Dedifferentiated amniotic fluid mesenchymal stem cell (primary cell): ENCODE measurements at regions not wholly inside any gene's neighbourhood (a gene's known extent, or its start where the extent isn't known, plus 50 kb on each side); places are given as distances from the start of the nearest gene placed in this dataset.
"Not testable (repeated sequence)": the region's sequence is repeated elsewhere in the genome, so short reads cannot be mapped to it uniquely, and the experiment has no call there.

Source experiments
- DNase-seq: peaks from one replicate; pipeline ENCODE4 v3.0.0-alpha.2; 2016; ENCODE audit errors: extremely low spot score

GRCh38 chr6:51321477-51321876, 502.8 kb downstream of the TFAP2B start:
- DNase-seq, result not testable (repeated sequence)

GRCh38 chr6:51322505-51322904, 503.8 kb downstream of the TFAP2B start:
- no peak for DNase-seq

- DNase-seq, result no peak
These were observed 504.4 kb downstream of the TFAP2B start for GRCh38 chr6:51323056-51323455.

- DNase-seq, result no peak
These were observed 512.3 kb downstream of the TFAP2B start for GRCh38 chr6:51330971-51331370.

GRCh38 chr6:51335543-51335942, 516.9 kb downstream of the TFAP2B start:
- DNase-seq, result no peak

- DNase-seq, result no peak
These were observed 517.5 kb downstream of the TFAP2B start for GRCh38 chr6:51336185-51336584.

- DNase-seq, result no peak
These were observed 518.6 kb downstream of the TFAP2B start for GRCh38 chr6:51337277-51337676.

- no peak for DNase-seq
These were observed 520.4 kb downstream of the TFAP2B start for GRCh38 chr6:51339108-51339507.

GRCh38 chr6:51339728-51340127, 521.1 kb downstream of the TFAP2B start:
- DNase-seq, result no peak

- no peak for DNase-seq
These were observed 523.7 kb downstream of the TFAP2B start for GRCh38 chr6:51342393-51342792.

- DNase-seq, result no peak
These were observed 531.2 kb downstream of the TFAP2B start for GRCh38 chr6:51349857-51350256.

- no peak for DNase-seq
These were observed 531.7 kb downstream of the TFAP2B start for GRCh38 chr6:51350308-51350904.

GRCh38 chr6:51352506-51353029, 533.9 kb downstream of the TFAP2B start:
- DNase-seq, result no peak

- no peak for DNase-seq
These were observed 541.6 kb downstream of the TFAP2B start for GRCh38 chr6:51360287-51360686.

GRCh38 chr6:51365566-51365965, 546.9 kb downstream of the TFAP2B start:
- DNase-seq, result no peak

GRCh38 chr6:51369485-51369884, 550.8 kb downstream of the TFAP2B start:
- no peak for DNase-seq

- DNase-seq, result no peak
These were observed 564.2 kb downstream of the TFAP2B start for GRCh38 chr6:51382847-51383246.

- DNase-seq, result no peak
These were observed 566.1 kb downstream of the TFAP2B start for GRCh38 chr6:51384736-51385135.

- DNase-seq, result no peak
These were observed 567.7 kb downstream of the TFAP2B start for GRCh38 chr6:51386347-51386836.

- no peak for DNase-seq
These were observed 569.2 kb downstream of the TFAP2B start for GRCh38 chr6:51387907-51388306.

- no peak for DNase-seq
These were observed 575.4 kb downstream of the TFAP2B start for GRCh38 chr6:51394061-51394460.

- DNase-seq, result no peak
These were observed 577.9 kb downstream of the TFAP2B start for GRCh38 chr6:51396583-51396982.

- DNase-seq, result no peak
These were observed 579.5 kb downstream of the TFAP2B start for GRCh38 chr6:51398064-51398705.
